ENCODE measurements at regions not wholly inside any gene's neighbourhood (a gene's known extent, or its start where the extent isn't known, plus 50 kb on each side); places are given as distances from the start of the nearest gene placed in this dataset.

DNA sequence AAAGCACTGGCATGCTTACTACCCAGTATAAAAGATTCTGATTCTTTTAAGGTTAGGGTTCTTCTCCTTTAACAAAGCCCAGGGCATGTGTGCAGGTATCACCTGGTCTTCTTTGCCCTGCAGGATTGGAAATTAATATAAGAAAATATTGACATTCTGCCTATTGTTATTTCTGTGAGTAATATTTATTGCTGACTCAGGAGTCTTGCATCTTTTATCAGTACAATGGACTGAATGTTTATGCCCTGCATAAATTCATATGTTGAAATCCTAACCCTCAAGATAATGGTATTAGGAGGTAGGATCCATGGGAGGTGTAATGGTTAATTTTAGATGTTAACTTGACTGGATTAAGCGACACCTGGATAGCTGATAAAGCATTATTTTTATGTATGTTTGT is 189.0 kb downstream of the LRRC70 start:
- intact Hi-C loops (cut with micrococcal nuclease) (no loop called here), dilution Hi-C loops (cut with HindIII; ENCODE audit: low sequenced_read_pairs, unreplicated experiment) (no loop called here), in situ Hi-C loops (cut with MboI; ENCODE audit: low sequenced_read_pairs) (no loop called here)
- ATAC-seq (ENCODE audit: low read depth) = no peak
- WGBS, 2 experiments (ENCODE audit: extremely low coverage in 2 of 2, insufficient read length in 1 of 2) = no CpG with 5 or more reads among the region's 1 CpG
- Histone ChIP-seq H2AK5ac (ENCODE audit: low read depth, low read length) (no peak overlapping the region), H4K8ac (ENCODE audit: low read depth in 2 of 2, low read length in 2 of 2) (no peak overlapping the region), H4K20me1 (ENCODE audit: insufficient read depth, low read length) (no peaks in the 10 kb centered on the region), H3K56ac (ENCODE audit: extremely low read depth, insufficient read depth, low read length) (no peak overlapping the region), H3K36me3 (ENCODE audit: control insufficient read depth, insufficient read depth, low read length) (no peaks in the 10 kb centered on the region), H2BK120ac (ENCODE audit: low read depth, low read length) (no peak overlapping the region), H3K14ac (replicated peaks; ENCODE audit: low read depth, low read length) (no peak overlapping the region), H3K9me1 (ENCODE audit: insufficient read depth, low read length) (no peaks in the 10 kb centered on the region), H2BK5ac (ENCODE audit: low read depth, low read length, poor library complexity, severe bottlenecking) (no peak overlapping the region), H2AFZ (replicated peaks; ENCODE audit: low read length, poor library complexity) (no peak overlapping the region), H3K9me3 (ENCODE audit: control insufficient read depth, insufficient read depth, low read length) (no peaks in the 10 kb centered on the region), H3K9ac (ENCODE audit: low read depth, low read length) (no peak overlapping the region), H3K4me2 (ENCODE audit: low read depth, low read length) (no peak overlapping the region), H4K91ac (ENCODE audit: insufficient read depth, low read depth, low read length) (no peak overlapping the region), H4K5ac (ENCODE audit: low read depth, low read length) (no peak overlapping the region), H2BK20ac (ENCODE audit: low read depth, low read length) (no peak overlapping the region), H3K4me3 (ENCODE audit: insufficient read depth, low read depth, low read length) (no peak overlapping the region), H3K79me1 (ENCODE audit: low read depth in 1 of 2, low read length in 2 of 2) (no peaks in the 10 kb centered on the region), H3K4ac (ENCODE audit: low read depth, low read length) (no peak overlapping the region), H3K18ac (ENCODE audit: low read depth, low read length) (no peak overlapping the region), H3K4me1 (ENCODE audit: control insufficient read depth, insufficient read depth, low read length) (no peaks in the 10 kb centered on the region), H3K27me3 (ENCODE audit: control insufficient read depth, insufficient read depth, low read length) (no peaks in the 10 kb centered on the region), H2AK9ac (replicated peaks; ENCODE audit: low read depth, low read length, poor library complexity) (no peak overlapping the region), H2BK15ac (ENCODE audit: low read depth, low read length) (no peak overlapping the region), H3K23ac (ENCODE audit: low read depth, low read length) (no peak overlapping the region), H3K27ac (ENCODE audit: insufficient read depth, low read length) (no peak overlapping the region)
- POLR2A ChIA-PET (ENCODE audit: unreplicated experiment) = no interaction called here
- no TSS peak for BruUV-seq (replicated peaks)
- no peak for DNase-seq
- no peak for TF ChIP-seq BHLHE40 (IDR thresholded peaks at IDR 0.05; ENCODE audit: low read depth, low read length)
- TF ChIP-seq MAFK (IDR thresholded peaks at IDR 0.05; ENCODE audit: low read depth, low read length) = peak; percentile 97
- CTCF ChIA-PET = no interaction called here

Data from IMR-90 (cell line).